ENCODE measurements at regions not wholly inside any gene's neighbourhood (a gene's known extent, or its start where the extent isn't known, plus 50 kb on each side); places are given as distances from the start of the nearest gene placed in this dataset.
"Not testable (repeated sequence)": the region's sequence is repeated elsewhere in the genome, so short reads cannot be mapped to it uniquely, and the experiment has no call there.

DNA sequence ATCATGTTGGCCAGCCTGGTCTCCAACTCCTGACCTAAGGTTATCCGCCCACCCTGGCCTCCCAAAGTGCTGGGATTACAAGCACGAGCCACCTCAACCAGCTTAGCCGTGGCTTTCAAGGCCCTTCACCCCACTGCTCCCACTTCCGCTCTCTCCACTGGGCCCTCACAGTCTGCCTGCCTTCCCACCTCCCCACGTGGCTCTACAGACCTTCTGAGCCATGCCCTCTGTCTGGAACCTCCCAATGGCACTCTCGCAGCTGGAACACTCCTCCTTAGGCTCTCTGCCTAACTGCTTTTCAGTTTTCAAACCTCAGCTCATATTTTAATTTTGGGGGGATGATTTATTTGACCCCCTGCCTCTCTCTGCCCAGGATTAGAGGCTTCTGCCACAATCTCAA, 59.3 kb upstream of the SH3RF1 start:
- Histone ChIP-seq H3K9ac (ENCODE audit: insufficient read depth in 1 of 2, low read length in 2 of 2) (no peak overlapping the region), H3K4me1 (ENCODE audit: control insufficient read depth in 5 of 5, insufficient read depth in 5 of 5, low read length in 5 of 5) (no peaks in the 10 kb centered on the region), H3K27ac (ENCODE audit: low read depth in 1 of 2, low read length in 1 of 2) (no peak overlapping the region), H3K27me3 (ENCODE audit: control insufficient read depth in 3 of 3, insufficient read depth in 3 of 3, low read length in 2 of 3) (no peaks in the 10 kb centered on the region), H3K36me3 (ENCODE audit: control insufficient read depth in 4 of 4, insufficient read depth in 4 of 4, low read length in 4 of 4) (no peaks in the 10 kb centered on the region), H3K9me3 (ENCODE audit: control insufficient read depth in 4 of 4, insufficient read depth in 3 of 4, low read length in 3 of 4) (no peaks in the 10 kb centered on the region), H3K4me3 (no peak overlapping the region)
- no peak for DNase-seq
- TF ChIP-seq, protein P1, sequence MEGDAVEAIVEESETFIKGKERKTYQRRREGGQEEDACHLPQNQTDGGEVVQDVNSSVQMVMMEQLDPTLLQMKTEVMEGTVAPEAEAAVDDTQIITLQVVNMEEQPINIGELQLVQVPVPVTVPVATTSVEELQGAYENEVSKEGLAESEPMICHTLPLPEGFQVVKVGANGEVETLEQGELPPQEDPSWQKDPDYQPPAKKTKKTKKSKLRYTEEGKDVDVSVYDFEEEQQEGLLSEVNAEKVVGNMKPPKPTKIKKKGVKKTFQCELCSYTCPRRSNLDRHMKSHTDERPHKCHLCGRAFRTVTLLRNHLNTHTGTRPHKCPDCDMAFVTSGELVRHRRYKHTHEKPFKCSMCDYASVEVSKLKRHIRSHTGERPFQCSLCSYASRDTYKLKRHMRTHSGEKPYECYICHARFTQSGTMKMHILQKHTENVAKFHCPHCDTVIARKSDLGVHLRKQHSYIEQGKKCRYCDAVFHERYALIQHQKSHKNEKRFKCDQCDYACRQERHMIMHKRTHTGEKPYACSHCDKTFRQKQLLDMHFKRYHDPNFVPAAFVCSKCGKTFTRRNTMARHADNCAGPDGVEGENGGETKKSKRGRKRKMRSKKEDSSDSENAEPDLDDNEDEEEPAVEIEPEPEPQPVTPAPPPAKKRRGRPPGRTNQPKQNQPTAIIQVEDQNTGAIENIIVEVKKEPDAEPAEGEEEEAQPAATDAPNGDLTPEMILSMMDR (IDR thresholded peaks at IDR 0.05; ENCODE audit: control extremely low read depth, extremely low read depth): no peak
- WGBS, 2 donors: 91 to 97% methylated on average over 6 of the region's 6 CpGs
- ATAC-seq (ENCODE audit: insufficient read depth, low FRiP score): no peak

DNA sequence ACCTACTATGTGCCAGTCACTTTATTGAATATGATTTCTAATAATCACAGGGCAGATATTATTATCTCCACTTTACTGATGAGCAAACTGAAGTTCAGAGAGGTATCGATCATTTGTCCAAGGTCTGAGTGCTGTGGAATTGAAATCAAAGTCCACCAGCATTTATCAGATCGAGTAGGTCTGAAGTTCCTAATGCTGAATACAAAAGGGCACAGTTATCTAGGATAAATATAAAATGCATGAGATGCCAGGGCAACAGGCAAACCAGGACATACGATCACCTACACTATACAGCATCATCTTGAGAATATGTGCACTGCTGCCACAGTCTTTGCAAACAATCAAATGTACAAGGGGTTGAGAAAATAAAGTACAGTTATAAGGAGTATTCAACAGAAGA, 57.2 kb upstream of the SH3RF1 start:
- DNase-seq (no peak), ATAC-seq (ENCODE audit: insufficient read depth, low FRiP score) (no peak)
- Histone ChIP-seq H3K9me3 (ENCODE audit: control insufficient read depth in 4 of 4, insufficient read depth in 3 of 4, low read length in 3 of 4) (no peaks in the 10 kb centered on the region), H3K4me3 (no peak overlapping the region), H3K27ac (ENCODE audit: low read depth in 1 of 2, low read length in 1 of 2) (no peak overlapping the region), H3K36me3 (ENCODE audit: control insufficient read depth in 4 of 4, insufficient read depth in 4 of 4, low read length in 4 of 4) (no peaks in the 10 kb centered on the region), H3K9ac (ENCODE audit: insufficient read depth in 1 of 2, low read length in 2 of 2) (no peak overlapping the region), H3K27me3 (ENCODE audit: control insufficient read depth in 3 of 3, insufficient read depth in 3 of 3, low read length in 2 of 3) (no peaks in the 10 kb centered on the region), H3K4me1 (ENCODE audit: control insufficient read depth in 5 of 5, insufficient read depth in 5 of 5, low read length in 5 of 5) (no peaks in the 10 kb centered on the region)
- WGBS, 2 donors: 95 to 96% methylated on average over 3 of the region's 3 CpGs
- TF ChIP-seq, protein P1 (IDR thresholded peaks at IDR 0.05; ENCODE audit: control extremely low read depth, extremely low read depth): no peak

DNA sequence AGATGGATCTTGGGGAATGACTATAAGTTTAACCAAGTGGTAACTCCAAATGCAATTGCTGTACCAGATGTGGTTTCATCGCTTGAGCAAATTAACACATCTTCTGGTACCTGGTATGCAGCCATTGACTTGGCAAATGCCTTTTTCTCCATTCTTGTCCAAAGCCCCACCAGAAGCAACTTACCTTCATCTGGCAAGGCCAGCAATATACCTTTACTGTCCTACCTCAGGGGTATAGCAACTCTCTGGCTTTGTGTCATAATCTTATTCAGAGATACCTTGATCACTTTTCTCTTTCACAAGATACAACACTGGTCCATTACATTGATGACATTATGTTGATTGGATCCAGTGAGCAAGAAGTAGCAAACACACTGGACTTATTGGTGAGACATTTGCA, 53.2 kb upstream of the SH3RF1 start:
- not testable (repeated sequence) for H3K9ac ChIP-seq (ENCODE audit: insufficient read depth in 1 of 2, low read length in 2 of 2); H3K9me3 ChIP-seq (ENCODE audit: control insufficient read depth in 4 of 4, insufficient read depth in 3 of 4, low read length in 3 of 4); DNase-seq; H3K4me1 ChIP-seq (ENCODE audit: control insufficient read depth in 5 of 5, insufficient read depth in 5 of 5, low read length in 5 of 5); H3K27ac ChIP-seq (ENCODE audit: low read depth in 1 of 2, low read length in 1 of 2); H3K36me3 ChIP-seq (ENCODE audit: control insufficient read depth in 4 of 4, insufficient read depth in 4 of 4, low read length in 4 of 4); H3K4me3 ChIP-seq; H3K27me3 ChIP-seq (ENCODE audit: control insufficient read depth in 3 of 3, insufficient read depth in 3 of 3, low read length in 2 of 3); ATAC-seq (ENCODE audit: insufficient read depth, low FRiP score)
- WGBS, 2 donors: 100% methylated on average over 1 of the region's 1 CpG

DNA sequence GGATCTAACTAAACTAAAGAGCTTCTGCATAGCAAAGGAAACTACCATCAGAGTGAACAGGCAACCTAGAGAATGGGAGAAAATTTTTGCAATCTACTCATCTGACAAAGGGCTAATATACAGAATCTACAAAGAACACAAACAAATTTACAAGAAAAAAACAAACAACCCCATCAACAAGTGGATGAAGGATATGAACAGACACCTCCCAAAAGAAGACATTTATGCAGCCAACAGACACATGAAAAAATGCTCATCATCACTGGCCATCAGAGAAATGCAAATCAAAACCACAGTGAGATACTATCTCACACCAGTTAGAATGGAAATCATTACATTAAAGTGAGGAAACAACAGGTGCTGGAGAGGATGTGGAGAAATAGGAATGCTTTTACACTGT, 52.1 kb upstream of the SH3RF1 start:
- not testable (repeated sequence) for ATAC-seq (ENCODE audit: insufficient read depth, low FRiP score); H3K9me3 ChIP-seq (ENCODE audit: control insufficient read depth in 4 of 4, insufficient read depth in 3 of 4, low read length in 3 of 4); H3K36me3 ChIP-seq (ENCODE audit: control insufficient read depth in 4 of 4, insufficient read depth in 4 of 4, low read length in 4 of 4); H3K4me1 ChIP-seq (ENCODE audit: control insufficient read depth in 5 of 5, insufficient read depth in 5 of 5, low read length in 5 of 5); DNase-seq; H3K27me3 ChIP-seq (ENCODE audit: control insufficient read depth in 3 of 3, insufficient read depth in 3 of 3, low read length in 2 of 3); H3K4me3 ChIP-seq; H3K27ac ChIP-seq (ENCODE audit: low read depth in 1 of 2, low read length in 1 of 2); H3K9ac ChIP-seq (ENCODE audit: insufficient read depth in 1 of 2, low read length in 2 of 2)

All from lung (tissue), 11 donors.